HFFc6 (cell line): ENCODE measurements at regions not wholly inside any gene's neighbourhood (a gene's known extent, or its start where the extent isn't known, plus 50 kb on each side); places are given as distances from the start of the nearest gene placed in this dataset.

ENCODE experiments used
- DNase-seq: peaks from one replicate; pipeline ENCODE4 v3.0.0-alpha.2; 2018
- H3K27ac Mint-ChIP-seq: 2 replicates; pipeline ENCODE4 v1.8.0; 2020; ENCODE audit warnings: mild to moderate bottlenecking, mixed read lengths
- H3K27me3 Mint-ChIP-seq: 2 replicates; pipeline ENCODE4 v1.8.0; 2021; ENCODE audit warnings: mild to moderate bottlenecking, moderate library complexity, mixed read lengths; ENCODE audit not compliant: insufficient read depth
- H3K36me3 Mint-ChIP-seq: 2 replicates; pipeline ENCODE4 v1.8.0; 2021; ENCODE audit warnings: low read depth, mixed read lengths
- H3K4me1 Mint-ChIP-seq: 2 replicates; pipeline ENCODE4 v1.8.0; 2020; ENCODE audit warnings: low read depth, mixed read lengths
- H3K4me3 Mint-ChIP-seq: 2 replicates; pipeline ENCODE4 v1.8.0; 2020; ENCODE audit warnings: mild to moderate bottlenecking, moderate library complexity, mixed read lengths
- H3K9me3 Mint-ChIP-seq: 2 replicates; pipeline ENCODE4 v1.8.0; 2020; ENCODE audit warnings: mild to moderate bottlenecking, mixed read lengths
- TF ChIP-seq, protein P1 (sequence below): fragments of 200-600 bp; sonication (generic); IDR thresholded peaks from 2 replicates; pipeline ENCODE4 v1.5.0; 2021; ENCODE audit warnings: antibody characterized with exemption, mild to moderate bottlenecking

DNA sequence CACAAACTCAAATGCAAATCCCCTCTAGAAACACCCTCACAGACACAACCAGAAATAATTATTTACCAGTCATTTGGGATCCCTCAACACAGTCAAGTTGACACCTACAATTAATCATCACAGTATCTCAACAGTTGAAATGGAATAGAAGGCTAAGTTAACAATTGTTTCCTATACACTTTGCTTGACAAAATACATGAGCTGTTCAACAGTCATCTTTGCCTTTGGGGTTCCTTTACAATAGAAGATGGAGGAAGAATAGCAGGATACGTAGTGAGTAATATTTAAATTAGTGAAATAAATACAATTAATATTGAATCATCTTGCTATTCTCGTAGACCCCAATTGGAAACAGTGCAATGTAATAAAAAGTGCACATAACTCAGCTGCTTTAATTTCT, 487.3 kb upstream of the ADAMTS5 start:
- DNase-seq = no peak
- H3K27me3 Mint-ChIP-seq = no peaks in the 10 kb centered on the region
- H3K27ac Mint-ChIP-seq = no peak overlapping the region
- TF ChIP-seq, protein P1, sequence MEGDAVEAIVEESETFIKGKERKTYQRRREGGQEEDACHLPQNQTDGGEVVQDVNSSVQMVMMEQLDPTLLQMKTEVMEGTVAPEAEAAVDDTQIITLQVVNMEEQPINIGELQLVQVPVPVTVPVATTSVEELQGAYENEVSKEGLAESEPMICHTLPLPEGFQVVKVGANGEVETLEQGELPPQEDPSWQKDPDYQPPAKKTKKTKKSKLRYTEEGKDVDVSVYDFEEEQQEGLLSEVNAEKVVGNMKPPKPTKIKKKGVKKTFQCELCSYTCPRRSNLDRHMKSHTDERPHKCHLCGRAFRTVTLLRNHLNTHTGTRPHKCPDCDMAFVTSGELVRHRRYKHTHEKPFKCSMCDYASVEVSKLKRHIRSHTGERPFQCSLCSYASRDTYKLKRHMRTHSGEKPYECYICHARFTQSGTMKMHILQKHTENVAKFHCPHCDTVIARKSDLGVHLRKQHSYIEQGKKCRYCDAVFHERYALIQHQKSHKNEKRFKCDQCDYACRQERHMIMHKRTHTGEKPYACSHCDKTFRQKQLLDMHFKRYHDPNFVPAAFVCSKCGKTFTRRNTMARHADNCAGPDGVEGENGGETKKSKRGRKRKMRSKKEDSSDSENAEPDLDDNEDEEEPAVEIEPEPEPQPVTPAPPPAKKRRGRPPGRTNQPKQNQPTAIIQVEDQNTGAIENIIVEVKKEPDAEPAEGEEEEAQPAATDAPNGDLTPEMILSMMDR = no peak
- H3K4me3 Mint-ChIP-seq = no peak overlapping the region
- H3K9me3 Mint-ChIP-seq = no peaks in the 10 kb centered on the region
- 0 out of 2 replicates have a peak, but pooled peaks cover 5% of the 10 kb centered on the region for H3K4me1 Mint-ChIP-seq
- H3K36me3 Mint-ChIP-seq = no peaks in the 10 kb centered on the region

DNA sequence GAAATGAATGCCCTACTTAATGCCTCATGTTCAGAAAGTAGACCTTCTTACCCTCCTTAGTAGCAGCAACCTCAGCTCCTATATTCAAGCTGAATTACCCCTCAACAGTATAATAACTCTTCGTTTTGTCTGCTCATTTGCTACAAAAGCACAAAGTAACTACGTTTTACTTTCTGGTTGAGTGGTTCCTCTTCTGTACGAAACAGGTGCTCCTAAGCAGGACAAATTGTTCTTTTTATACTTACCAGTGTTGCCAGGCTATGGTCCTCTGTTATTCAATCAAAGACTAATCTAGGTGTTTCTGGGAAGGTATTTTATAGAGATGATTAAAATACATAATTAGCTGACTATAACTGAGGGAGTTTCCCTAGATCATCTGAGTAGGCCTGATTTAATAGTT, 484.2 kb upstream of the ADAMTS5 start:
- no peaks in the 10 kb centered on the region; the same call in 1 of the 2 replicates for H3K27me3 Mint-ChIP-seq
- TF ChIP-seq, protein P1 = no peak
- no peak overlapping the region for H3K27ac Mint-ChIP-seq
- no peak overlapping the region for H3K4me3 Mint-ChIP-seq
- H3K36me3 Mint-ChIP-seq = no peaks in the 10 kb centered on the region
- H3K9me3 Mint-ChIP-seq = no peaks in the 10 kb centered on the region
- no peaks in the 10 kb centered on the region for H3K4me1 Mint-ChIP-seq
- no peak for DNase-seq

DNA sequence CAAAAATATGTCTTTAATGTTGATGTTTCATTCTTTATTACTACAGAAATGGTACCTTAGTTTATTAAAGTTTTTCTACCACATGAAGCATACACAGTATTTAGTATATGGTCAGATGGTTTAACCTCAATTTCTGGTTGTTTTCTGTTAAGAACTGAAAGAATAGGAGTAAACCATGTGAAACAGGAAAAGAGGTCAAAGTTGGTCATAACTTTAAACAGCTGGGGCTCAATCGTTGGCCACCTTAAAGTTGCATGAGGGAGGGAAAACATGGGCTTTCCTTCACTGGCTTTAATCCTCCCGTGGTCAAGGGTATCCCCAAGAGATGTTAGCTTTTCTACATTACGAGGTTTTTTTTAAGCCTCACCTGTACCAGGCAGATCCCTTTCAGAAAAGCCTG, 483.3 kb upstream of the ADAMTS5 start:
- no peak for DNase-seq
- no peak overlapping the region for H3K4me3 Mint-ChIP-seq

DNA sequence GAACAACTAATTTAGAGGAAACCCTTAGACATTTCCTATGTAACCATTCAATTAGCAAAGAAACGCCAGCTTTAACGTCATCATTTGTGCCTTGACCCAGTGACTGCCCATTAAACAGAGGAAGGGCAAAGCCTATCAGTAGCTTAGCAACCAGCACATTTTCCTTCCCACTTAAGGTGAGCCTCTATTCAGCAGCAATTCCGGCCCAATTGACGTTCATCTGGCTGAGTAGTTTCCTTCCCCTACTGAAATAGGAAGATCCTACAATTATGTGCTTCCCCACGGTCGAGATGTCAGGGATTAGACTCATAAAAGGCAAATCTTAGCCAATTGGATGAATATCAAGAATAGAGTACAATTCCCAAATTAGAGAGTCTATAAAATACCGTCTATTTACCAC, 482.1 kb upstream of the ADAMTS5 start:
- Mint-ChIP-seq H3K4me3 (no peak overlapping the region), H3K27ac (no peak overlapping the region), H3K4me1 (no peaks in the 10 kb centered on the region), H3K36me3 (no peaks in the 10 kb centered on the region), H3K9me3 (no peaks in the 10 kb centered on the region), H3K27me3 (peaks cover 2% of the 10 kb centered on the region)
- no peak for DNase-seq
- TF ChIP-seq, protein P1 = no peak

More for the DNA sequence above, 483.3 kb upstream of the ADAMTS5 start:
- H3K4me1 Mint-ChIP-seq = no peaks in the 10 kb centered on the region
- no peak overlapping the region for H3K27ac Mint-ChIP-seq
- TF ChIP-seq, protein P1 = no peak
- H3K27me3 Mint-ChIP-seq = peaks cover 2% of the 10 kb centered on the region
- H3K36me3 Mint-ChIP-seq = no peaks in the 10 kb centered on the region
- no peaks in the 10 kb centered on the region for H3K9me3 Mint-ChIP-seq

DNA sequence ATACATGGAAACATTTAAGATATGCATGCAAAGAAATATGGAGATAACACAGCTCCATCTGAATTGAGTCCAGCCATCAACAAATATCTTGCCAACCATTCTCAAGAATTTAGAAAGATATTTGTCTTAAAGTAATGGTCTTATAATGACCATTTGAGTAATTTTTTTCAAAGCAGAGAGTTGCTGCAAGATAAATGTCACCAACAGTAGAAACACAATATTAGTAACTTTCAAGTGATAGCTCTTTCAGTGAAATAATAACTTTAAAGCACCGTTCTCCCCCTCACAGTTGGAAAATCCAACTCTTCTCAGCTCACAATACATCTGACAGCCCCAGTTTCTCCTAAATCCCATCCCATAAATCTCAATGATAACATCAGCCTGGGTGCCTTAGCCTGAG, 481.0 kb upstream of the ADAMTS5 start:
- TF ChIP-seq, protein P1 = no peak
- Mint-ChIP-seq H3K27me3 (peaks cover 2% of the 10 kb centered on the region), H3K4me1 (no peaks in the 10 kb centered on the region), H3K4me3 (no peak overlapping the region), H3K36me3 (peaks cover 5% of the 10 kb centered on the region; the same call in 1 of the 2 replicates), H3K9me3 (no peaks in the 10 kb centered on the region), H3K27ac (no peak overlapping the region)
- DNase-seq = no peak
